ENCODE measurements at regions not wholly inside any gene's neighbourhood (a gene's known extent, or its start where the extent isn't known, plus 50 kb on each side); places are given as distances from the start of the nearest gene placed in this dataset.

GRCh38 chr5:67537439-67538148, 341.0 kb upstream of the CD180 start:
- Mint-ChIP-seq H3K4me3 (no peak overlapping the region), H3K27ac (no peak overlapping the region), H3K27me3 (no peaks in the 10 kb centered on the region), H3K36me3 (ENCODE audit: low read depth) (no peaks in the 10 kb centered on the region), H3K9me3 (no peaks in the 10 kb centered on the region), H3K4me1 (peaks cover 3% of the 10 kb centered on the region)
- ChIA-PET POLR2A (no interaction called here), CTCF (no interaction called here)
- no peak for ATAC-seq (ENCODE audit: low read depth)
- no peak for TF ChIP-seq CTCF (IDR thresholded peaks at IDR 0.05)
- DNase-seq: no peak
- intact Hi-C loops (cut with micrococcal nuclease): no loop called here

- POLR2A ChIA-PET: no interaction called here
- intact Hi-C loops (cut with micrococcal nuclease): no loop called here
Measured at GRCh38 chr5:67536866-67537265, 340.3 kb upstream of the CD180 start.

GRCh38 chr5:67530609-67531255, 334.1 kb upstream of the CD180 start:
- H3K4me1 Mint-ChIP-seq: peaks cover 12% of the 10 kb centered on the region
- POLR2A ChIA-PET: no interaction called here
- DNase-seq (no peak), ATAC-seq (ENCODE audit: low read depth) (no peak)
- no peak overlapping the region for H3K4me3 Mint-ChIP-seq
- CTCF ChIA-PET: no interaction called here
- no peak overlapping the region for H3K27ac Mint-ChIP-seq
- TF ChIP-seq CTCF (IDR thresholded peaks at IDR 0.05): no peak
- peaks cover 8% of the 10 kb centered on the region for H3K9me3 Mint-ChIP-seq
- no peaks in the 10 kb centered on the region for H3K27me3 Mint-ChIP-seq
- intact Hi-C loops (cut with micrococcal nuclease): no loop called here
- H3K36me3 Mint-ChIP-seq (ENCODE audit: low read depth): no peaks in the 10 kb centered on the region

More at GRCh38 chr5:67536866-67537265, 340.3 kb upstream of the CD180 start:
- CTCF ChIA-PET: no interaction called here
- Mint-ChIP-seq H3K36me3 (ENCODE audit: low read depth) (no peaks in the 10 kb centered on the region), H3K9me3 (no peaks in the 10 kb centered on the region), H3K4me3 (no peak overlapping the region), H3K27me3 (no peaks in the 10 kb centered on the region), H3K4me1 (no peaks in the 10 kb centered on the region), H3K27ac (no peak overlapping the region)
- TF ChIP-seq CTCF (IDR thresholded peaks at IDR 0.05): no peak
- ATAC-seq (ENCODE audit: low read depth) (no peak), DNase-seq (no peak)

- no peak overlapping the region for H3K4me3 Mint-ChIP-seq
- ChIA-PET POLR2A (interaction anchor here (0.9 kb wide), 1 partner anchor 15 kb away, joined by 5 read pairs; no protein-coding TSS in a partner anchor), CTCF (no interaction called here)
- DNase-seq: no peak
- no peak for TF ChIP-seq CTCF (IDR thresholded peaks at IDR 0.05)
- H3K27me3 Mint-ChIP-seq: no peaks in the 10 kb centered on the region
- H3K27ac Mint-ChIP-seq: no peak overlapping the region
- peak; percentile 100 for ATAC-seq (ENCODE audit: low read depth)
- peaks cover 9% of the 10 kb centered on the region for H3K9me3 Mint-ChIP-seq
- H3K4me1 Mint-ChIP-seq: peaks cover 12% of the 10 kb centered on the region
- no peaks in the 10 kb centered on the region for H3K36me3 Mint-ChIP-seq (ENCODE audit: low read depth)
- intact Hi-C loops (cut with micrococcal nuclease): no loop called here
Measured at GRCh38 chr5:67528953-67529352, 332.4 kb upstream of the CD180 start.

GRCh38 chr5:67526793-67527192, 330.2 kb upstream of the CD180 start:
- TF ChIP-seq CTCF (IDR thresholded peaks at IDR 0.05): no peak
- ChIA-PET POLR2A (no interaction called here), CTCF (no interaction called here)
- ATAC-seq (ENCODE audit: low read depth) (no peak), DNase-seq (no peak)
- no peaks in the 10 kb centered on the region for H3K36me3 Mint-ChIP-seq (ENCODE audit: low read depth)
- peaks cover 3% of the 10 kb centered on the region for H3K27me3 Mint-ChIP-seq
- peaks cover 12% of the 10 kb centered on the region for H3K4me1 Mint-ChIP-seq
- H3K4me3 Mint-ChIP-seq: no peak overlapping the region
- no peak overlapping the region for H3K27ac Mint-ChIP-seq
- intact Hi-C loops (cut with micrococcal nuclease): no loop called here
- H3K9me3 Mint-ChIP-seq: peaks cover 12% of the 10 kb centered on the region

Data from activated B cell treated with CpG ODN at 0.5 μM for 24 hours (primary cell).